SK-N-SH (cell line): ENCODE measurements at regions not wholly inside any gene's neighbourhood (a gene's known extent, or its start where the extent isn't known, plus 50 kb on each side); places are given as distances from the start of the nearest gene placed in this dataset.

Source experiments
- CTCF ChIP-seq: fragments of 200-600 bp; sonication (generic); IDR thresholded peaks from 2 replicates; pipeline ENCODE4 v1.6.1; 2017; ENCODE audit warnings: antibody characterized with exemption, mild to moderate bottlenecking, moderate library complexity
- RAD21 ChIP-seq: IDR thresholded peaks from 2 replicates; pipeline ENCODE4 v1.6.1; 2012; ENCODE audit warnings: mild to moderate bottlenecking, low read length
- SMC3 ChIP-seq: IDR thresholded peaks from 2 replicates; pipeline ENCODE4 v1.6.1; 2012; ENCODE audit warnings: low read depth, low read length, improper control_type of control experiment
- TAF1 ChIP-seq: IDR thresholded peaks from 2 replicates; pipeline ENCODE4 v1.6.1; 2012; ENCODE audit warnings: low read depth, mild to moderate bottlenecking, low read length, moderate library complexity, borderline replicate concordance

- no peak for TF ChIP-seq RAD21
- TF ChIP-seq CTCF, result no peak
- TF ChIP-seq TAF1, result no peak
- no peak for TF ChIP-seq SMC3
Observed at GRCh38 chr4:129278868-129279267, 182.9 kb downstream of the C4orf33 start.
